ENCODE measurements at regions not wholly inside any gene's neighbourhood (a gene's known extent, or its start where the extent isn't known, plus 50 kb on each side); places are given as distances from the start of the nearest gene placed in this dataset.

DNA sequence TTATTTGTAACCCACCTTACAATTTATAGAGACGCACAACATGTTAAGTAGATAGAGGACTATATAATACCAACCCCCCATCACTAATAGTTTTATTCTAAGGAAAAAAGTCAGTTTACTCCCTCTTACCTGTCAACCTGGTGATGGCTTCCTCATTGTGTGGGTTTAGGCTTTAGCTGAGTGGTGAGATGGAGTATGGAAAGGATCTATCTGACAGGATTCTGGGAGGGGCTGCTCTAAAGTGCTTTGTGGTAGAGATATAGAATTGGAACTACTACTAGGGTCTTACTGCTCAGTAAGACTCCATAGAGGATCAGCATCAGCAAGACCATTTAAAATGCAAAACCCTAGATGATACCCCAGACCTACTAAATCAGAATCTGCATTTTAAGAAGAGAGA is 82.1 kb upstream of the IFNE start:
- DNase-seq (ENCODE audit: low spot score), result no peak

DNA sequence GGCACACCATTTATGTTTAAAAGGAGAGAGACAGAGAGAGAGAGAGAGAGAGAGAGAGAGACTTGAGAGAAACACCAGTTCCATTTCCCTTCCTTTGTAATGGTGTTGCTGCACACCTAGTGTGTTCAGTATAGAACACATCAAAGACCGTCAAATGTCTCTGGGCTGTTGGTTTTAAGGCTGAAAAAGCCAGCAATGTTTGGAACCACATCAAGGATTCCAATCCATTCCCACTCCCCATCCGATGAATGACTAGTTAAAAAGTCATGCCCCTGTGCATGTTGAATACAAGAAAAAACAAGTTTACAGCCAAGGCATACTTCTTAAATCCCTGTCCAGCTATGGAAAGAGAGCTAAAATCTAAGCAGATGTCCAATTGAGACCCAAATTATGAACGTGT is 83.0 kb upstream of the IFNE start:
- DNase-seq (ENCODE audit: low spot score), result no peak

DNA sequence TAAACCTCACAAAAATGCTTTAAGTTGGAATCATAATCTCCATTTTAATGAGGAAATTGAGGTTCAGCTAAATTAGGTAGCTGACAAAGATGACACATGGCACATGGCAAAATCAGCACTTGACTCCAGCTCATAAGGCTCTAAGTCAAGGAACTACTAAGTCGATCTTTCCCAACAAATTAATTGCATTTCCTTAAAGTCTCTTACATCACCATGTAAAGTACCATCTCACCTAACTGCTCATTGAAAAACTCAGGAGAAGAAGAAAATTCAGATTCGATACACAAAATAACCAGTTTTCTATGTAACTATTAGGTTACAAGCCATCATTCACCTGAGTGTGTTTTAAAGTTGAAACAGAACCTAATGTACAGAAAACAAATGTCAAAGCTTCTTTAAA is 85.8 kb upstream of the IFNE start:
- no peak for DNase-seq (ENCODE audit: low spot score)

DNA sequence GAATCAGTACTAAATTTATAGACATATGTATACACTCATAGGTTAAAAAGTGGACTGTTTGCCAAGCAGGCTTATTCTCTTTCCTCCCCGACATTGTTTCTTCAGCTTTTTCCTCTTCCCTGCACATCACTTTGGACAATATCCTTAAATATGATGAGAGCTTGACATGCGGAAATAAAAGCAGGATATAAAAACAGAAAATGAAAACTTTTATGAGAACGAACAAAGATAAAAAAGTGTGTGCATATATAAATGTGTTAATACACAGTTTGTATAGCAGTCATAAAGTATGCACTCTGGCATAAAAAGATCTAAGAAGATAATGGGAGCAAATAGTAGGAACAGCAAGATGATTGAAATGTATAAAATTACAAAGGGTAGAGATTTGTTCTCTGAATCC is 86.4 kb upstream of the IFNE start:
- no peak for DNase-seq (ENCODE audit: low spot score)

DNA sequence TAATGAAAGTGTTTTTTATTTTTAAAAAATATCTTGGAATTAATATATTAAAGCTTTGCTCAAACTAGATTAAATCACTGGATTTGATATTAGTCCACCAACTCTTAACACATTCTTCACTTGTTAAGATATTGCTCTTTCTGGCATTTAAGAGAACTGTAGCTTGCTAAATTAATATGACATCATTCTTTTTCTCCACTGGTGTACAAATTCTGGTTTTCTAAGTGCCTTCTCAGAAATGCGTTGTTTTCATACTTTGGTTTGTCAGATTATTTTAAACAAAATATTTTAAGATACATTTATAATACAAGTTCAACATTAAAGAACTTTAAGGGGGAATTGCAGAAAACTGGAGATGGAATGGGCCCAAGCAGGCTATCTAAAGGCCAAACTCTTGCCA is 87.6 kb upstream of the IFNE start:
- DNase-seq (ENCODE audit: low spot score), result no peak

DNA sequence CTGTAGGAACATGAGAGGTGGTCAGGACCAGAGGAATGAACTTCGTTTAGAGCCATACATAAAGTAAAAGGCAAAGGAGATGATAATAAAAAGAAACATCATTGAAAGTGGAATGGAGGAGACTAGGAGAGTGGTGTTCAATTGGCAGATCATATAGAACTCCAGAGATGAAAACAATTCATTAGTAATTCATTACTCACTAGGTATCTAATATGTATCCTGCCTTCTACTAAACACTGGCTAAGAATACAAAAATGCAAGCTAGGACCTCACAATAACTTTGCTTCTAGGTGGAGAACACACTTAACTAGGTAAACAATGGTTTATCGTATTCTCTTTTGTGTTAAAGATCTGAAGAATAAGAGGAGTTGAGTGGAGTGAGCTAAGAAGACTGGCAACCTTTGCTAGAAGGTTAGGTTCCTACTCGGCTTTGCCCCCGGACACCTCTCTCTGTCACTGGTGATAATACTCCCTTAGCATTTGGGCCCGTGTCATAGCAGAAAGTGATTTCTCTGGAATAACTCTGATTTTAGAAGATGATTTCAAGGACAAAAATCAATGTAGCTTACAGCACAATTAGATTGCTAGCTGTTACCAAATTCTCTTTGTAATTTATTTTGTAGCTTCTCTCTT is 88.6 kb upstream of the IFNE start:
- no peak for DNase-seq (ENCODE audit: low spot score)

DNA sequence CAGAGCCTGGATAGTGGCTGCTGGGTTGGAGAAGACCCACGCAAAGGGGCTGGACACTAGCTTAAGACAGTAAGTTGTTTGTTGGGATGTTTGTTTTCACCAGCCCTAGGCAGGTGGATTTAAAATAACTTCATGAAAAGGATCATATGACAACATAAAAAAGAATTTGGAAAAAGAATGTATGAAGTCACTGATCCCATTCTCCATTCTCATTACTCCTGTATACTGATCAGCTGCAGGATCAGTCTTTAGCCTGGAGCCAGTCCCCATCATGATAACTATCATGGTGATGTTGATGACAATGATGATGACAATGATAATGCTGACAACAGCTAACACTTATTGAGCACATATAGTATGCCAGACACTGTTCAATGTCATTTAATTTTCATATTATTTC is 92.1 kb upstream of the IFNE start:
- DNase-seq (ENCODE audit: low spot score), result no peak

DNA sequence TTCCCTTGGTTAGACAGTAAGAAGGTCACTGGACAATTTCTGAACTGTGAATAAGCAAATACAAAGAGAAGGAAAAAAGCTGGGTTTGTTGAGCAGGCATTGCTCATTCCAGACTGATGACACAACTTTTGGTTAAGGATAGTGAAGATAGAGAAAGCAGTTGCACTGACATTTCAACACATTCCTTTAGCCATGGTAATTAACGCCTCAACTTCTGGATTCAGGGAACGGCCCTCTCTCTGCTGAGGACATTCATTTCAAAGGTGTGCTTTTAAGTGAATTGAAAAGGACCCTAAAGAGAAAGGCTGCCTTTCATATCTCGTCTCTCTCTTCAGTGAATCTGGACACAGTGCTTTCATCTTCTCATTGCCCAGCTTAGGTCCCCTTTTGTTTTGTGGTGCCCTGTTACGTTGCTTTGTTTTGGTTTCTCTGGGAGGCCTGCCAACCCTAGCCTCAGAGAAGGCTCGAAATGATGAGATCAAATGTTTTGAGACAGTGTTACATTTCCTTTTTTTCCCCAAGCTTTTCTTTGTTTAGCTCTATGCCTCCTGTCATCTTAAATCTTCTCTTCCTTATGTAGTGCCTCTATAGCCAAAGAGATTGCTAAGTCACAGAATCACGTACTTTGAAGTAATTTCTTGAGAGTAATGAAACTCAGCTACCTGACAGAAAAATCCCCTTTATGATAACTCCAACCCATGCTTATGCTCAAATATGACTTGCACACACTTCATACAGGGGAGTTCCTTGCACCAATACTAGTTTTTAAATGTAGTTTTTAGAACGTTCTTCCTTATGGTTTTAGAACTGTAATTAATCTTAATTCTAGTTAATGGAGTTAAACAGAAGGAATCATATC is 94.4 kb upstream of the IFNE start:
- peak; percentile 89 for DNase-seq (ENCODE audit: low spot score)

DNA sequence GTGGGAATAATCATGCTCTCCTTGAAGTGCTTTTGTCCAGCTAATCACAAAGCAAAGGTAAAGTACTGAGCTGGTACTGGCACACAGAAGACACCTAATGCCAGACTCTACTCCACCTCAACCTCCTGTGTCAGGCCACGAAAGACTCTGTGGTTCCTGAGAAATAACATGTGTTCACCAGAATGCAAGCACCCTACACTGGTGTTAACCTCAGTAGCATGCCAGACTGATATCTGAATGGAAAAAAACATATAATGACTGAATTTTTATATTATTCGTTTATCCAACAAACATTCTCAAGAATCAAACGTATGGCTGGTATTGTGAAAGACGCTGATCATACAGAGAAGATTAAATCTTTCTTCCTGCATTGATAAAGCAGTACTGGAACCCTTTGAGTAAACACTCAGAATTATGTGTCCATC is 97.1 kb upstream of the IFNE start:
- no peak for DNase-seq (ENCODE audit: low spot score)

DNA sequence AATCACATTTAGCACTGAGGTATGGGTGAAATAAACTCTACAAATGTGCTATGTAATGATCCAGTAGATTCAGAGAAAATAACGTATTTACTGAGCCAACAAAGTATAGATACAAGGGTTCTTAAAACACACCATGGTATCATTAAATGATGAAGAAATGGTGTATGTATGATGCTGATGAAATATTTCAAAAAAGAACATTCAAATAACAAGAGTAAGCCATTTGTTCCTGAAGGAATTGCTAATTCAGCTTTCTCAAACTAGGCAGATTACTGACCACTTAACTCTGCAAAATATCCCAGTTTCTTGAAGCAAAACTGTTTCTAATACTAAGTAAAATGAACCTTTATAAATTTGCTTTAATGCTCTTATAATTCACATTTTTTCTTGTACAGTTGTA is 97.6 kb upstream of the IFNE start:
- DNase-seq (ENCODE audit: low spot score), result no peak

DNA sequence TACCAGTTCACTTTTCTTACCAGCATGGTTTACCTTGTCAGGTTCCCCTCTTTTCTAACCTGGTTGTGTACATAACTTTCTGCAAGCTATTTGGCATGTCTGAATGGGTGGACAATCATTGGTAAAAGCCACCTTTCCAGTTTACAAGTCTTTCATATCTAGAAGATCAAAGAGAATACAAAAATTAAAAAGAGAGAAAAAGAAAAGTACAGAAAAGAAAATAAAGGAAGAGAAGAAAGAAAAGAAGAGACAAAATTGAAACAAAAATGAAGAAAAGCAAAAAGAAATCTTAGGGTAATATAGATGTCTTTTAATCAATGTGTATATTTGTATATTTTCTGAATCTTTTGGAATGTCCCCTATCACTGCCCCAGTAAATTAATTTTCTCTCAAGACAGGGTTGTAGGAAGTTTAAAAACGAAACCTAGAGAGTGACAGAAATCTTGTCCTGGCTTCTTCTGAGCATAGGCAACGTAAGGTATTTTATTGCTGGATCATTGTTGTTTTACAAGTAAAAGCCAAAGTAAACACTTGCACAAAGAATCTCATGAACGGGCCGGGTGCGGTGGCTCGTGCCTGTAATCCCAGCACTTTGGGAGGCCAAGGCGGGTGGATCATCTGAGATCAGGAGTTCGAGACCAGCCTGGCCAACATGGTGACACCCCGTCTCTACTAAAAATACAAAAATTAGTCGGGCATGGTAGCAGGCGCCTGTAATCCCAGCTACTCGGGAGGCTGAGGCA is 98.7 kb upstream of the IFNE start:
- DNase-seq (ENCODE audit: low spot score), result no peak

DNA sequence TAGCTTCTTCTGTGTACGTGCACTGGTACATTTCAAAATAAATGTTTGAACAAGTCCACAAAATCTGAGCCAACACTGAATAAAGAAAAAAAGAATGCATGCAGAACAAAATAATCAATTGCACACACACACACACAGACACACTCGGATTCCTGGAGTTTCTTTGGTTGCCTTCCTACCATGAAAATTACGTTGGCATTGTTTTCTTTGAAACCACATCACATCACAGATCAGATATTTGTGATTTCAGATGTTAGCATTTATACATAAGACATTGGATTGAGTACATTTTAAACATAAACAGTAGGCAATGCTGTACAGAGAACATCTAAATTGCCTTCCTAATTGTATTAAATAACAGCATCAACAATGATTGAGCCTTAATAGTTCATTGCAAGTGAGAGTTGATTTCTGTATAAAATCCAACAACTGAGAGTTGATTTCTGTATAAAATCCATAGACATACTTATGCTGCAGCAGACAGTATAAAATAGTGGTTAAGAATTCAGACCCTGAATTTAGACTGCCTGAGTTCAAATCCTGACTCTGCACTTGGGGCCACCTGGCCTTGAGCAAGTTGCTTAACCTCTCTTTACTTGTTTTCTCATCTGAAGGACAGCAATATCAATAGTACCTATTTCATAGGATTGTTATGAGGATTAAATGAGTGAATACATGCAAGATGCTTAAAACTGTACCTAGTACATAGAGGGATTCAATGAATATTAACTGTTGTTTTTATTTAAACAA is 101.7 kb upstream of the IFNE start:
- no peak for DNase-seq (ENCODE audit: low spot score)

DNA sequence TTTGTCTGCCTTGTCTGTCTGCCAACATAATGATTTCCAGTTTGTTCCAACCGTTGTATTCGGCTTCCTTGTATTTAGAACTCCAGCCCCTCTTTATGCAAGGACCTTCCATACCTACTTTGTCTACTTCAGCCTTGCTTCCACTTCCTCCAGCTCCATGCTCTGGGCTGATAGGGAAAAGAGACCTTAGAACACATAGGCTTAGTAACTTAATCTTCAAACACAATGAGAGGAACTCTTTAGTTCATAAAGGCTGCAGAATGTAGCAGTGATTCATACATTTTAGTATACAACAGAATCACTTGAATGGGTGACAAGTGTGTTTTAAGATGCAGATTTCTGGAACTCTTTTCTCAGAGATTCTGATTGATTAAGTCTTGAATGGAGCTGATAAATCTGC is 102.8 kb upstream of the IFNE start:
- no peak for DNase-seq (ENCODE audit: low spot score)

DNA sequence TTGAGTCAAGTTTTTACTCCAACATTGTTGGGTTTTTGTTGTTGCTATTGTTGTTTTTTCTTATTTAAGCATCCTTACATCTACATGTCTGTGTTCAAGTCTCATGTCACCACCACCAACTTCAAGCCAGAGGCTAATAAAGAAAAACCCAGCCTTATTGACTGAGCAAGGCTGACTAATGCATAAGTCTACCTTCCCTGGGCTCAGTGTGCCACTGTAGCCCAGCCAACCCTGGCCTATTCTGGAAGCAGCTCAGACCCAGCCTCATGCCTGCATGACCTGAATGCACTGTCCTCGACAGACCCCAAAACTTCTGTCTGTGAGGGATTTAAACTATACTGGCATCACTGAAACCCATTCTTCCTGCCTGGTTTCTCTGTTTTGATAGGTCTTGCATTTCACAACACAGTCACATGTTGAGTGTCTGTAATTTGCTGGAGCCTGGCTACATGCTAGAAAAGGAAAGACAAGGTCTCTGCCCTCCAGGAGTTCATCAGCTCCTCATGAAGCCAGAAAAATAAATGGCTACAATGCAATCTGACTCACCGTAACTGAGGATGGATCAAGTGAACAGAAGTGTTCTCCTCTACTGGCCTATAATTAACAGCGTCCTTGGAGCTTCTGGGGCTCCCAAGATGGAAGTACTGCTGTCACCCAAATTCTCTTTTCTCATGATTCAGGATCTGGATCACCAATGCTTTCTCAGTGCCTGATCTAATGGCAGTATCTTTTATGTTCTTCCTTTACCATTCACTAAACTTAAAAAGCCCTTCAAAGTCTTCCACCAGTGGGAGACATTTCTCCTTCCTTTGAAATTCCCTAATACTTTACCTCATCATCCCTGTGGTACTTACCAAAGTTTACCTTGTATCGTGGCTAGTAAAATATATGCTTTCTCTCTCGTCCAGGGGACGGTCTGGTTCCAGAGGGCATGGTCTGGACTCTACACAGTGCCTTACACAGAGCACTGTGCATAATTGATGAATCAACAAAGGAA is 103.9 kb upstream of the IFNE start:
- DNase-seq (ENCODE audit: low spot score), result no peak

DNA sequence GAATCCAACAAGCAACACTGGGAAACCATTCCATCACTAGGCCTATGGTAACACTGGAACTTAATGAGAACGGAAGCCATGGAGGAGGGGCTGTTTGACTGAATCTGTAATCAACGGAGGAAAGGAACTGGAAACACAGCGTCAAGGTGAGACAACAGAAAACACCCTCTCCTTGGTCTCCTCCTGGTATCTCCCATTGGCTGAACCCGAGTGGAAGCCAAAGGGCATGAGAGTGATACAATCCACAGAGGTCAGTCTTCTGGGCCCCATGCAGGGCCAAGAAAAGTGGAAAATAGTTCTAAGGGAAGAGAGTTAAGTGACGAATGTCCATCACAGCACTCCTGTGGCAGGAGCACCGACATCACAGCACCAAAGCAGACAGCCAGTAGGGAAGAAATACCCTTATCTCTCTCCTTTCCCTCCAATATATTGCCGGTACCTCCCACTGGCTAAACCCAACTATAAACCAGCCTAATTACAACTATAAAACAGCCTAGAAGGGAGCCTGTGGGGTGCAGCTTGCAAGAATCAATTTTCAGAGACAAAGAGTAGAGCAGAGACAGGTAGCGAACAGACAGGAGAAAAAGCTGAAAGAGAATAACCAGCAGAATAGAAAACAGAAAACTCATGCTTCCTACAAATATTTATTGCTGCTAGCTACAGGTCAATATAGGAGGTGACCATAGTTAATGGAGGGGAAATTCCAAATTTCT is 107.4 kb upstream of the IFNE start:
- no peak for DNase-seq (ENCODE audit: low spot score)

DNA sequence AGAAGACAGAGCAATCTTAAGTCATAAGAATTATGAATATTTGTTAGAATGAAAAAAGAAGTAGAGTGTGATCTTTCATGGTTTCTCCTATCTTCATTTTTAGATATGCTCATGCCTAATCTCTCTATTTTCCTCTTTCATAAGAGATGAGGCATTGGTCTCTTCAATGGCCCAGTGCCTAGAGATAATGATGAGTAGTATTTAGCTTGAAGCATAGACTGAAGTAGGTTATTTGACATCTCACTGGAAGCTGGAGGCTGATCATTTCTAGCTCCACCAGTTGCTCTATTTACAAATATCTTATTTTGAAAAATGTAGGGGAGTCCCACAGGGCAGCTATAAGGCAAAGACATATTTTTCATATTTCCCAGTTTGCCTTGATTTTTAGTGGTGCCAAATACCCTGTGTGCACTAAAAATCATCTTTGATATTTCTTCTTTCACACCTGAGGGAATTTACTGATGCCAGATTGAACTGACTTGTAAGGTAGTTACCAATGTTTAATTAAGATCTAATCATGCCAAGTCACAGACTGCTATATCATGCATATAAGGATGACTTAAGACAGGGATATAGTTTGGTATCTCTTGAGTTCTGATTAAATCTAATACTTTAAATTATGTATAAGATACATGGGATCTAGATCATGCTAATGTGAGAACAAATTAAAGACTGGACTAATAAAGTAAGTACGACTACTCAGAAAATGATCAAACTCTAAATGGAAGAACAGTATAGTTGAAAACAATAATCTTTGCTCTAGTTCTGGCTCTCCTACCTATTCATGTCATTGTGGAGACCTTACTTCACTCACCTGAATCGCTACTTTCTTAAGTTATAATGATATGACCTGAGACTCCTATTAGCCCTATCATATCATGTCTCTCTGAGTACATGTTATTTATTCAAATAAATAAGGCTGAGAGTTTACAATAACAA is 108.2 kb upstream of the IFNE start:
- no peak for DNase-seq (ENCODE audit: low spot score)

DNA sequence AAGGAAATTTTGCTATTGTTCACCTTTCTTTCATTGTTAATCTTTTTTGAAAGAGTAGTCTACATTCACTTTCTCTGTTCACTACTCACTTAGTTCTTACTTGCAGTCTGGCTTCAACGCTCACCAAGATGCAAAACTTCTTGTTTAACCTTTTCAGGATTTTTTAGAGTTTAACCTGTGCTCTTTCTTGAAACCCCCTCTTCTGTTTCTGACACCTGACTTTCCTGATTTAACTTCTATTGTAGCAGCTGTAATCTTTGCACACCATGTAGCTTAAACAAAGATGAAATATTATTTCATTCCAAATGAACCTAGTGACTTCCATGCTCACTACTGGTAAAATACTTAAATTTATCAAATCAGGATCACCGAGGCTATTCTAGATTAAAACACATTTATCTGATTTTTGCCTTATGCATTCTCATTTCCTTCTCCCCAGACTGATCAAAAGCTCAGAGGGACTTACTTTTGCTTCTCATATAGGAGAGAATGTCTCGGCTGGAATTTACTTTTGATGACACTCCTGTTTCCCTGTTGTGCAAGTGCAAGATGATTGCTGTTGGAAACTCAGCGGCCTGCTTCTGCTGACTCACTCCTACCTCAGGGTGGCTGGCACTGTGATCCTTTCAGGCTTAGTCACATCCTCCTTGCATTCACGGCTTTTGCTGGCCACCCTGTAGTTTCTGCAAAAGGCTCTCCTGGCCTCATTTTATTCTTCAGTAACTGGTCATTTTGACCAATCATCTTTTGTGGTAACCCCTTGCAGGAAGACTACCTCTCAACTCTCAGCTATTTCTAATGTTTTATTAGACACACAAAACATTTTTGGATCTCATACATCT is 109.3 kb upstream of the IFNE start:
- peak; percentile 95 for DNase-seq (ENCODE audit: low spot score)

DNA sequence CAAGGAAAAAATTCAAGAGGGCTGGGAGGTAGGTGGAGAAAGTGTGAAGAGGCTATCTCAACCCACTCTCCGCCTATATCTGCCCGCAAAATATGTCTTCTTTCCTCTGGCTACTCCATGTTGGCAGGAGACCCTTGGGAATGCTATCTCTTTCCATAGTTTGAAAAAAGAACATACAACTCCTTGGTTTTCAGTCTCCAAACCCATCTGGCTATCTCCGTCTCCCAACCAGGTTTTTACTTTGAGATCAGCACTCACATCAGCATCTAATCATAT is 109.9 kb upstream of the IFNE start:
- DNase-seq (ENCODE audit: low spot score), result no peak

DNA sequence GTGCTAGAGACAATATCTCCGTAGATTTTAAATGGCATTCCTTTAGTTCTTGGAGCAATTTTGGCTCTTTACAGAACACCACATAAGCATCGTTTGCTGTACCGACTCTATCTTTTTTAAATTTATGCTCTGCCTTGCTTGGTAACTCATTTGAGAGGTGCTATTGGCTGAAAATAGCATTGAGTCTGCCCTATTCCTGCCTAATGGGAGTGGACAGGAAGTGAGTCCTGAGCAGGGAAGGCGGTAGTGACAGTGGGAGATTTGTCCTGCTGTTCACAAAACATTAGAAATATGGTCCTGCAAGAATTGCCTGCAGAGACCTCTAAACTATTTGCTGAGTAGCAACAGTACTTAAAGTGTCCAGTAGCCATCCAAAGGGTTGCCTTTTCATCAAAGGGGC is 115.2 kb upstream of the IFNE start:
- DNase-seq (ENCODE audit: low spot score), result no peak

All from AG08395 (cell line).